ENCODE measurements at regions not wholly inside any gene's neighbourhood (a gene's known extent, or its start where the extent isn't known, plus 50 kb on each side); places are given as distances from the start of the nearest gene placed in this dataset.

- Histone ChIP-seq H3K36me3 (no peaks in the 10 kb centered on the region), H3K27ac (no peak overlapping the region), H3K4me3 (no peak overlapping the region), H3K9me3 (ENCODE audit: low read depth) (no peaks in the 10 kb centered on the region), H3K27me3 (no peaks in the 10 kb centered on the region), H3K4me1 (ENCODE audit: low read depth) (no peaks in the 10 kb centered on the region)
- DNase-seq (ENCODE audit: low read depth in 1 of 2, low spot score in 1 of 2): no peak
- TF ChIP-seq CTCF (IDR thresholded peaks at IDR 0.05; ENCODE audit: low read depth, low read length): no peak
These were observed 115.6 kb downstream of the GLRX3 start for GRCh38 chr10:130251766-130252165.

- Histone ChIP-seq H3K27me3 (no peaks in the 10 kb centered on the region), H3K36me3 (no peaks in the 10 kb centered on the region), H3K4me1 (ENCODE audit: low read depth) (no peaks in the 10 kb centered on the region), H3K27ac (no peak overlapping the region), H3K4me3 (no peak overlapping the region), H3K9me3 (ENCODE audit: low read depth) (no peaks in the 10 kb centered on the region)
- no peak for TF ChIP-seq CTCF (IDR thresholded peaks at IDR 0.05; ENCODE audit: low read depth, low read length)
- DNase-seq (ENCODE audit: low read depth in 1 of 2, low spot score in 1 of 2): no peak
These were observed 118.1 kb downstream of the GLRX3 start for GRCh38 chr10:130254243-130254642.

GRCh38 chr10:130254662-130255061 is 118.5 kb downstream of the GLRX3 start:
- Histone ChIP-seq H3K9me3 (ENCODE audit: low read depth) (no peaks in the 10 kb centered on the region), H3K4me1 (ENCODE audit: low read depth) (no peaks in the 10 kb centered on the region), H3K27ac (no peak overlapping the region), H3K27me3 (no peaks in the 10 kb centered on the region), H3K4me3 (no peak overlapping the region), H3K36me3 (no peaks in the 10 kb centered on the region)
- TF ChIP-seq CTCF (IDR thresholded peaks at IDR 0.05; ENCODE audit: low read depth, low read length): no peak
- DNase-seq (ENCODE audit: low read depth in 1 of 2, low spot score in 1 of 2): no peak

- no peaks in the 10 kb centered on the region for H3K4me1 ChIP-seq (ENCODE audit: low read depth)
- H3K9me3 ChIP-seq (ENCODE audit: low read depth): no peaks in the 10 kb centered on the region
- TF ChIP-seq CTCF (IDR thresholded peaks at IDR 0.05; ENCODE audit: low read depth, low read length): no peak
- H3K27me3 ChIP-seq: no peaks in the 10 kb centered on the region
- H3K36me3 ChIP-seq: no peaks in the 10 kb centered on the region
- no peak overlapping the region for H3K27ac ChIP-seq
- DNase-seq (ENCODE audit: low read depth in 1 of 2, low spot score in 1 of 2): no peak
- H3K4me3 ChIP-seq: no peak overlapping the region
These were observed 119.6 kb downstream of the GLRX3 start for GRCh38 chr10:130255777-130256176.

- H3K27me3 ChIP-seq: no peaks in the 10 kb centered on the region
- no peak for TF ChIP-seq CTCF (IDR thresholded peaks at IDR 0.05; ENCODE audit: low read depth, low read length)
- no peaks in the 10 kb centered on the region for H3K9me3 ChIP-seq (ENCODE audit: low read depth)
- no peak for DNase-seq (ENCODE audit: low read depth in 1 of 2, low spot score in 1 of 2)
- H3K4me1 ChIP-seq (ENCODE audit: low read depth): no peaks in the 10 kb centered on the region
- H3K36me3 ChIP-seq: no peaks in the 10 kb centered on the region
- no peak overlapping the region for H3K27ac ChIP-seq
- H3K4me3 ChIP-seq: no peak overlapping the region
These were observed 121.7 kb downstream of the GLRX3 start for GRCh38 chr10:130257897-130258296.

GRCh38 chr10:130259380-130259779 is 123.2 kb downstream of the GLRX3 start:
- no peaks in the 10 kb centered on the region for H3K36me3 ChIP-seq
- H3K9me3 ChIP-seq (ENCODE audit: low read depth): no peaks in the 10 kb centered on the region
- H3K4me1 ChIP-seq (ENCODE audit: low read depth): no peaks in the 10 kb centered on the region
- no peak for TF ChIP-seq CTCF (IDR thresholded peaks at IDR 0.05; ENCODE audit: low read depth, low read length)
- H3K4me3 ChIP-seq: no peak overlapping the region
- no peak overlapping the region for H3K27ac ChIP-seq
- no peaks in the 10 kb centered on the region for H3K27me3 ChIP-seq
- DNase-seq (ENCODE audit: low read depth in 1 of 2, low spot score in 1 of 2): no peak
